ENCODE measurements at regions not wholly inside any gene's neighbourhood (a gene's known extent, or its start where the extent isn't known, plus 50 kb on each side); places are given as distances from the start of the nearest gene placed in this dataset.

DNA sequence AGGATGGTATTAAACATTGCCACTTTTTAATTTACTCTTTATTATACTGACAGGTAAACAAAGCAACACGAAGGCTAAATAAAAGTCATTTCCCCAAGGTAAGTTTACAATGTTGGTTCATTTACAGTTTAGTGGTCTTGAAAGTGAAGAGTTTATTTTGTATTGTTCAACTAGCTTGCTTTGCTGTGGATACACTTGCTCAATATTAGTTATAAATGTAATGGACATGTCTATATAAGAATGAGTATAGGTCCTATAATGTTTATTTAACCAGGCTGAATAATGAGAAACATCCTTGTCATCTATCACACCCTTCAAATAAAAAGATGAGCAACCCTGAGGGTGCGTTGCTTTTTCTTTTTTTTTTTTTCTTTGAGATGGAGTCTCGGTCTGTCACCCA lies 1129.4 kb downstream of the TSN start:
- TF ChIP-seq, protein P1, sequence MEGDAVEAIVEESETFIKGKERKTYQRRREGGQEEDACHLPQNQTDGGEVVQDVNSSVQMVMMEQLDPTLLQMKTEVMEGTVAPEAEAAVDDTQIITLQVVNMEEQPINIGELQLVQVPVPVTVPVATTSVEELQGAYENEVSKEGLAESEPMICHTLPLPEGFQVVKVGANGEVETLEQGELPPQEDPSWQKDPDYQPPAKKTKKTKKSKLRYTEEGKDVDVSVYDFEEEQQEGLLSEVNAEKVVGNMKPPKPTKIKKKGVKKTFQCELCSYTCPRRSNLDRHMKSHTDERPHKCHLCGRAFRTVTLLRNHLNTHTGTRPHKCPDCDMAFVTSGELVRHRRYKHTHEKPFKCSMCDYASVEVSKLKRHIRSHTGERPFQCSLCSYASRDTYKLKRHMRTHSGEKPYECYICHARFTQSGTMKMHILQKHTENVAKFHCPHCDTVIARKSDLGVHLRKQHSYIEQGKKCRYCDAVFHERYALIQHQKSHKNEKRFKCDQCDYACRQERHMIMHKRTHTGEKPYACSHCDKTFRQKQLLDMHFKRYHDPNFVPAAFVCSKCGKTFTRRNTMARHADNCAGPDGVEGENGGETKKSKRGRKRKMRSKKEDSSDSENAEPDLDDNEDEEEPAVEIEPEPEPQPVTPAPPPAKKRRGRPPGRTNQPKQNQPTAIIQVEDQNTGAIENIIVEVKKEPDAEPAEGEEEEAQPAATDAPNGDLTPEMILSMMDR (IDR thresholded peaks at IDR 0.05) = no peak
- no peak for TF ChIP-seq EZH2 (IDR thresholded peaks at IDR 0.05; ENCODE audit: borderline replicate concordance, insufficient read depth, low read depth, low read length, poor library complexity, severe bottlenecking)
